ENCODE measurements at regions not wholly inside any gene's neighbourhood (a gene's known extent, or its start where the extent isn't known, plus 50 kb on each side); places are given as distances from the start of the nearest gene placed in this dataset.

GRCh38 chr17:69605571-69605970 lies 191.1 kb downstream of the MAP2K6 start:
- TF ChIP-seq, protein P1, sequence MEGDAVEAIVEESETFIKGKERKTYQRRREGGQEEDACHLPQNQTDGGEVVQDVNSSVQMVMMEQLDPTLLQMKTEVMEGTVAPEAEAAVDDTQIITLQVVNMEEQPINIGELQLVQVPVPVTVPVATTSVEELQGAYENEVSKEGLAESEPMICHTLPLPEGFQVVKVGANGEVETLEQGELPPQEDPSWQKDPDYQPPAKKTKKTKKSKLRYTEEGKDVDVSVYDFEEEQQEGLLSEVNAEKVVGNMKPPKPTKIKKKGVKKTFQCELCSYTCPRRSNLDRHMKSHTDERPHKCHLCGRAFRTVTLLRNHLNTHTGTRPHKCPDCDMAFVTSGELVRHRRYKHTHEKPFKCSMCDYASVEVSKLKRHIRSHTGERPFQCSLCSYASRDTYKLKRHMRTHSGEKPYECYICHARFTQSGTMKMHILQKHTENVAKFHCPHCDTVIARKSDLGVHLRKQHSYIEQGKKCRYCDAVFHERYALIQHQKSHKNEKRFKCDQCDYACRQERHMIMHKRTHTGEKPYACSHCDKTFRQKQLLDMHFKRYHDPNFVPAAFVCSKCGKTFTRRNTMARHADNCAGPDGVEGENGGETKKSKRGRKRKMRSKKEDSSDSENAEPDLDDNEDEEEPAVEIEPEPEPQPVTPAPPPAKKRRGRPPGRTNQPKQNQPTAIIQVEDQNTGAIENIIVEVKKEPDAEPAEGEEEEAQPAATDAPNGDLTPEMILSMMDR (conservative IDR thresholded peaks at IDR 0.05; ENCODE audit: low read depth, low read length), result no peak
- H3K4me3 ChIP-seq (ENCODE audit: low read length), result no peak overlapping the region
- DNase-seq (ENCODE audit: low read depth), result no peak

DNA sequence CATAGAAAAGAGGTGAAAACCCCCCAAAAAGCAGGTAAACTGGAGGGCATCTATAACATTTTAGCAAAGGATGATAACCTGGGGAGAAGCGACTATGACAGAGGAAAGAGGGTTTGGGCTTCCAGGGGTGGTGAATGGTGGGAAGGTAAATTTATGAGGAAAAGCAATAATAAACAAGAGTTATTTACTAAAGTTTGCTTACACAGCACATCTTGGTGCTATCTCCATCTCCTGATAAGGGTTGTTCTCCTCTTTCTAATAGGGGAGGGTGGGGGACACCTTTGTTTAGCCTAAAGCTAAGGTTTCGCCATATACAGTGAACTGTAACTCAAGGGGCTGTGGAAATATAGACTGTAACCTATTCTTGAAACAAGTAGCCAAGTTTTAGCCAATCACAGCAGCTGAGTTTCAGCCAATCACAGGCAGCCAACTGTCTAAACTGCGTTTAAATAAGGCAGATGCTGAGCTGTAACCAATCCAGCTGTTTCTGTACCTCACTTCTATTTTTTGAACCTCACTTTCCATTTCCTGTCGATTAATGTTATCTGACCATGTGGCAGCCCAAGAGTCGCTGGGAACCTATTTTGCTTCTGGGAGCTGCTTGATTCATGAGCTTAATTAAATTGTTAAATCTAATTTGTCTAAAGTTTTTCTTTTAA lies 191.8 kb downstream of the MAP2K6 start:
- H3K4me3 ChIP-seq (ENCODE audit: low read length), result no peak overlapping the region
- TF ChIP-seq, protein P1 (conservative IDR thresholded peaks at IDR 0.05; ENCODE audit: low read depth, low read length), result no peak
- no peak for DNase-seq (ENCODE audit: low read depth)

DNA sequence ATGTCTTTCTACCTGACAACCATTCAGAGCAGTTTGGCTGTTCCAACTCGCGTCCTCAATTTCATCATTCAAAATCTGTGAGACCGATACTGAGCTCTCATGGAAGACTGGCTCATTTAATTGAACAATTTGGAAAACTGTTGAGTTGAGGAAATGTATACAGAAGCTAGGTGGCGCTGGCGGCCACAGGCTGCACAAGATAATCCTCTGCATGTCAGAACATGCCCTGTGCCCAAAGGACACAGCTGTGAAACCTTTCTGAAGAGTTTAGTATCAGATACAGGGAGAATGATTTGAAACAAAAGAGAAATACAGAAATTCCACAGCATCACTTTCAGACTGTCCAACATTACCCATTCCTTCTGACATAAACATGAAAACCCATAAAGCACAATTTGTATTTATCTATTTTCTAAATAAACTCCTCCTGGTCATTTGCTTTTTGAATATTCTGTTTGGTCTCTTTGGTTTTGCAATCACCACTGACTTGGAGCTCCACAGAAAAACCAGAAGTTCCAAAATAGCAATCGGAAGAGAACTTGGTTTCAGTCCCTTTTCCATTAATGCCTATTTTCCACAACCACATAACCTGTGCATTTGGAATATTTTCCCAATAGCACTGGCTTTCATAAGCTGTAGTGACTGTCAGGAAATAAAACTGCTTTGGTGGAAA lies 192.8 kb downstream of the MAP2K6 start:
- DNase-seq (ENCODE audit: low read depth), result peak; percentile 47
- TF ChIP-seq, protein P1 (conservative IDR thresholded peaks at IDR 0.05; ENCODE audit: low read depth, low read length), result peak; percentile 90
- H3K4me3 ChIP-seq (ENCODE audit: low read length), result no peak overlapping the region

GRCh38 chr17:69608141-69608540 lies 193.6 kb downstream of the MAP2K6 start:
- no peak overlapping the region for H3K4me3 ChIP-seq (ENCODE audit: low read length)

DNA sequence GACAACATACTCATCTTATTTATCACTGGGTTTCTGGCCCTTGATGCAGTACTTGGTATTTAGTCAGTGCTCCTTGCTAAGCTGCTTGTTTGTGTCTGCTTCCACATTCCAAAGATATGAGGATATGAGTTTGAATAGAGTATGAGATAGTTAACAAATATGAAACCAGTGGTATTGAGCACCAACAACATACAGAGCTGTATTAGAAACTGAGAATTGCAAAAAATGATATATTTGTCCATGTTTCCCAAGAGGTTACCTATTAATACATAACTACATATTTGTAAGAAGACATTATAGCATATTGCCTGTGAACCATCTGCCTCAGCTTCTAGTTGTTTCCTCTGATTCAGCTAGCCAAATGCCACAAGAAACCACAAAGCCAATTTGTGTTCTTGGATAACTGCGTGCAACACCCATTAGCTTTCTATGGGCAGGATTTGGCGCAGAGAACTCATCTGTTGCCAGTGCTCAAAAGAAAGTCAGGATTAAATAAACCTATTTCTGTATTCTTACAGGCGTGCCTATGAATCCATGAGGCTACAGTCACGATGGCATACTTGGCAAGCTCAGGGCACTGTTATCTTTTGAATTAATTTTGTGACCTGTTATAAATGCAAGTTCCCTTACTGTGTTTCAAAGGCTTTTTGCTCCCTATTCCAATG lies 194.4 kb downstream of the MAP2K6 start:
- TF ChIP-seq, protein P1 (conservative IDR thresholded peaks at IDR 0.05; ENCODE audit: low read depth, low read length), result no peak
- peak; percentile 91 for DNase-seq (ENCODE audit: low read depth)
- no peak overlapping the region for H3K4me3 ChIP-seq (ENCODE audit: low read length)

More at GRCh38 chr17:69608141-69608540, 193.6 kb downstream of the MAP2K6 start:
- no peak for DNase-seq (ENCODE audit: low read depth)
- TF ChIP-seq, protein P1 (conservative IDR thresholded peaks at IDR 0.05; ENCODE audit: low read depth, low read length), result no peak

DNA sequence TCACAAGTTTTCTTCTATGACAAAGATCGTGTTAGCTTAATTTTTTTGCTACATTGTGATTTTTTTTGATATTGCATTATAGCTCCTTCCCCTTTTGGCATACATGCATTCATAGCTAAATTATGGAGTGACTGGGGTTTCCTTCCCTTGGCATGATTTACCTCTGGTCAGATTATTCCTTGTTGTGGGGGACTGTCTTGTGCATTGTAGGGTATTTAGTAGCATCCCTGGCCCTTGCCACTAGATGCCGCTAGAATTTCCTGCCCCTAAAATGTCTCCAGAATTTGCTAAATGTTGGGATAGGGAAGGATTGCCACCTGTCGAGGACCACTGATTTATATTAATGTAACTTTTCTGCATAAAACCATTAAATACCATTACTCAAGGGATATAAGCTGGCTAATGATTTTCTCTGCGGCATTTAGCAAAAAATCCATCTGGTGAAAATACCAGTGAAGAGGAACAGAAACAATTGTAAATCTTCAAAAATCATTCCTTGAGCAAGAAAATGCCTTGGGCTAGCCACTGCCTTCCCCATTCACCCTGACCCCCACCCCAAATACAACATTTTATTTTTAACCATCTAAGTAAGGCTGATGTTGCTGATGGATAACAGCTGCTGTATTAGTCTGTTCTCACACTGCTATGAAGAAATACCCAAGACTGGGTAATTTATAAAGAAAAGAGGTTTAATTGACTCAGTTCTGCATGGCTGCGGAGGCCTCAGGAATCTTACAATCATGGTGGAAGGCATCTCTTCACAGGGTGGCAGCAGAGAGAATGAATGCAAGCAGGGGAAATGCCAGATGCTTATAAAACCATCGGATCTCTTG lies 195.2 kb downstream of the MAP2K6 start:
- no peak overlapping the region for H3K4me3 ChIP-seq (ENCODE audit: low read length)
- DNase-seq (ENCODE audit: low read depth), result no peak
- TF ChIP-seq, protein P1 (conservative IDR thresholded peaks at IDR 0.05; ENCODE audit: low read depth, low read length), result peak; percentile 79

Data from retinal pigment epithelial cell (primary cell).